HG03432 (cell line): ENCODE measurements at regions not wholly inside any gene's neighbourhood (a gene's known extent, or its start where the extent isn't known, plus 50 kb on each side); places are given as distances from the start of the nearest gene placed in this dataset.
A peak's percentile ranks its signal among the peaks of the same experiment; 100 is the strongest.

Source experiments
- ATAC-seq: cut with Tn5 transposase; IDR thresholded peaks from one replicate; pipeline ENCODE4 v1.9.1; 2021; ENCODE audit warnings: mild to moderate bottlenecking, moderate library complexity; ENCODE audit not compliant: unreplicated experiment

DNA sequence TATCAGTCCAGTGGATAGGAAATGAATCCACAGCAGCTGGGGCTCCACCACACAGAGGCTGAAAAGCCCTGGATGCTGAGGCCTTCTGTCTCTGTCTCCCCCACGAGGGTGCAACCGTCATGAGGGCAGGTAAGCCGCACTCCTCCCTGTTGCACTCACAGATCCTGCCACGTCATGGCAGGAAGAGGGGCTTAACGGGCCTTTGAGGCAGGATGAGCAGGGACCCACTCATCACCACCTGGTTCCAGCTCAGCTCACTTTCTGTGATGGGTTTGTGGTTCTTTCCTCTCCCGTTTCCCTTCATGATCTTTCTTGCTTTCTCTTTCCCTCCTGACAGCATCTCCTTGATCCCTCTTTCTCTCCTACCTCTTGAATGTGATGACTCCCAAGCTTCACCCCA is 575.2 kb downstream of the CCDC171 start:
- no peak for ATAC-seq

DNA sequence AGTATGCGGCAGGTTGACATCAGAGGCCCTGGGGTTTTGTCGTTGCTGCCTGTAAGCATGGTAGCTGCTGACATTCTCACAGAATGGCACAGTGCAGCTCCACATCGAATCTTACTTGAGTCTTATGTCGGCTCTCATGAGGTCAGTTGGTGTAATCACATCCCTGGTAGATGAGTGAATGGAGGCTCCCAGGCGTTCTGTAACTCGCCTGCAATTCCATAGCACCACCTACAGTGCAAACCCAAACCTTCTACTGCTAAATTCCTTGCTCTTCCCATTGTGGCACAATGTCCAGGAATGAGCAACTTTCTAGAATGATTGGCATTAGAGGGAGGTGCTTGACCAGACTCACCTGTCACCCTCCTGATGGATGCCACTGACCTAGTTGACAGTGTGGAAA is 578.4 kb downstream of the CCDC171 start:
- ATAC-seq: no peak

DNA sequence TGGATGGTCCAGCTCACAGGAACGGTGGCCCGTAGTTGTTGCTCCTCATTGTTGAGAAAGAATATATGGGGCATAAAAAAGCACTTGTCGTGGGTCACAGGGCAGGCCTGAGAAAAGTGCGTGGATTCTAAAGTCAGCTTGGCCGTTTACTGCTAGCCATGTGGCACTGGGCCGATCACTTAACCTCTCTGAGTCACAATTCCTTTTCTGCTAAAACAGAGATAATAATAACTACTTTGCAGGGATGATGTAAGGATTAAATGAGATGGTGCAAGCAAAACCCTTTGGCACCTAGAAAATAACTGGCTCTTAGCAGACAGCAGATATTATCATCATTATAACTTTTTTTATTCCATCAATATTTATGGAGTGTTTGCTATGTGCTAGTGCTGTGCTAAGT is 579.7 kb downstream of the CCDC171 start:
- ATAC-seq: no peak

DNA sequence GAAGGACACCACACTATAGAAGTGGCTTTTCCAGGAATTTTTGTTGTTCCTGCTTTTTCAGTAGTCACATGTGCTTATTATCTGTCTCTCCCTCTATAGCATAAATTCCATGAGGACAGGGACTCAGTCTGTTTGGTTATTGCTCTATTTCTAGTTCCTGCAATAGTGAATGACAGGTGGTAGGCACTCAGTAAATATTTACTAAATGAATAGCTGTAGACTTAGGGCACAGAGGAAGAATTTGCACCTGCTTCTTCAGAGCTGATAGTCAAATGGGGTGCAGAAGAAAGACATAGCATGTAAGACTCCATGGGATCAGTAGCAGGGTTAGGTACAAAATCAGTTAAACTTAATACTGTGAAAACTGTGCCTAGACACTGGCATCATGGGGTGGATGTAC is 580.2 kb downstream of the CCDC171 start:
- no peak for ATAC-seq

DNA sequence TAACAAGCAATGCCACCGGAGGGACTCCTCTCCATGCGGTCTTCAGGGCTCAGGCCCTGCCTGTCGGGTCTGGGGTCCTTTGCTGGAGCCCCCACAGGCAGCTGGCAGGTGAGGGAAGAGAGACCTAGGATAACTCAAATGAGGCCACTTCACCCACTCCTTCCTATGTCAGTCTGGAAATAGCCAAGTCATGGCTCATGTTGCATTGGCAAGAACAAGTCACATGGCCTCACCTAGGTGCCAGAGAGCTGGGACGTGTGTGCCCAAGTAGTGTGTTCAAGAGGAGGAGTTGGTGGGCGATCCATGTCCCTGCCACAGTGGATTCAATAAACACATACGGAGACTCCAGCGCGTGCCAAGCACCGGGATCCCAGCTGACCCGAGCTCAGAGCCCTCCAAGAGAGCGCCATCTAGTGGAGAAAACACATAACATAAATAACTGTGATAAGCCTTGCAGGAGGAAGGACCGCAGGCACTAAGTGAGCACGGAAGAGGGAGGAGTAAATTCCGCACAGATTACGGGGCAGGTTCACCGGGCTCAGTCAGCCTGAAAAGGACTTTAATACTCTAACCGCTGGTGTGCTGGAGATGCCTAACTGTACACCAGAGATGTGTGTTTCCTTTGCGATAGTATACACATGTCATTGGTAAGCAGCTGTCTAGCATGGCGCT is 580.8 kb downstream of the CCDC171 start:
- peak; percentile 90 for ATAC-seq

DNA sequence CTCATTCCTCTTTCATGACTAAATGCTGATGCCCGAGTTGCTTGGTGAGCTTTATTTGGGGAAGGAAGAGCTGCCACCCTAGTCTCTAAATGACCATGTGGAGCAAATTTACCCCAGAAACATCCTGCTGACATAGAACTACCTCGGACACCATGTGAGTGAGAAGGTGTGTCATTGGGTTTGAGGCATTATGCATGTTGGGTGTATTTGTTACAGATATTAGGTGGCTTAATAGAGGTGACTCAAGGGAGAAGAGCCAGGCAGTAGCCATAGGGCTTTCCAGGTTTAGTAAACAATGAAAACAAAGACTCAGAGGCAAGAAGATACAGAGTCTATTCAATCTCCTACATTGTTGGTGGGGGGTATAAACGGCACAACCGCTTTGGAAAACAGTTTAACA is 581.5 kb downstream of the CCDC171 start:
- ATAC-seq: no peak

DNA sequence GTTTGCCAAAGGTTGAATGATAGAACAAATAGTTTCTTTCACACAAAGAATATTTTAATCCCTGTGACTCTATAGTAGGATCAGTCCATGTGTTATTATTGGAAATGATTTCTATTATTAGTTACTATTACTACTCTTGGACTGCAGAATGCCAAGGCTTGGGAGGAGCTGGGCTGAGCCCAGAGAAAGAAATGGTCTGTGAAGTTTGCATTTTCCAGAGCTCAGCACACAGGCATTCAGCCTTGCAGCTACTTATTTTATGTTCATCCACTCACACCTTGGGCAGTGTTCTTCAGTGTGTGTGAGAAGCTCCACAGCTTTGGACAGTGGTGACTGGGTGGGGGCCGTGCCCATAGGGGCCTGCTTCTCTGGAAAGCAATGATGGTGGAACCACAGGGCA is 583.1 kb downstream of the CCDC171 start:
- ATAC-seq: no peak

DNA sequence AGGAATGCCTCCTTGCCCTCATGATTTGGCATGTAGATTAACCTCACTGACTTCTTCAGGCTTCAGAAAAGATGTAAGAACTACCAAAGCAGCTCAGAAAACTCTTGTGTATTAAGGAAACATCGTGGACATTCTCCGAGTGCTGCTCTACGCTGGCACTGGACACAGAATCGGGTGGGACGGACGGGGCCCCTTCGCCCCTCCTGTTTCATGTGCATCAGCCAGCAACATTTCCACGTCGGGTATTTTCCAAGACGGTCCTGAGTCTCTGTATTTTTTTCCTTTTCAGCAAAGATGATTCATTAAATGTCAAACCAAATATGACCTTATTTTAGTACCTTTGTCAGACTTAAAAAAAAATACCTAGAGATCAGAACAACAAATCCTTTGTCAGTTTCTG is 583.6 kb downstream of the CCDC171 start:
- ATAC-seq: no peak

DNA sequence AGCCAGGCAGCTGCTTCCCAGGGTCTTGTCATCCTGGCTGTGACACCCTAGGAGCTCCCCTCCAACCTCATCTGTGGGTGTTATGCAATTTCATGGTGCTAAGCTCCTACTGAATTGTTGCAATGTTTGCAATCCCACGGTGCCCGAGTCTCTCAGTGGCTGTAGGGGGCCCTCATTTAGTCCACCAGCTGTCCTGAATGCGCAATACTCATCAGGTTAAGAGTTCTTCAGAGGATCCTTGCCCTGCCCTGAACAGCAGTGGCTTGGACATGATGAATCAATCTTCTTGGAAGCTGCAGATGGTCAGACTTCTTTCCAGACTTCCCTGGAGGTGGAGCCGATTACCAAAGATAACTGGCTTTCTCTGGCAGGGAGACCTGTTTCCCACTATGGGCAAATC is 584.1 kb downstream of the CCDC171 start:
- no peak for ATAC-seq

DNA sequence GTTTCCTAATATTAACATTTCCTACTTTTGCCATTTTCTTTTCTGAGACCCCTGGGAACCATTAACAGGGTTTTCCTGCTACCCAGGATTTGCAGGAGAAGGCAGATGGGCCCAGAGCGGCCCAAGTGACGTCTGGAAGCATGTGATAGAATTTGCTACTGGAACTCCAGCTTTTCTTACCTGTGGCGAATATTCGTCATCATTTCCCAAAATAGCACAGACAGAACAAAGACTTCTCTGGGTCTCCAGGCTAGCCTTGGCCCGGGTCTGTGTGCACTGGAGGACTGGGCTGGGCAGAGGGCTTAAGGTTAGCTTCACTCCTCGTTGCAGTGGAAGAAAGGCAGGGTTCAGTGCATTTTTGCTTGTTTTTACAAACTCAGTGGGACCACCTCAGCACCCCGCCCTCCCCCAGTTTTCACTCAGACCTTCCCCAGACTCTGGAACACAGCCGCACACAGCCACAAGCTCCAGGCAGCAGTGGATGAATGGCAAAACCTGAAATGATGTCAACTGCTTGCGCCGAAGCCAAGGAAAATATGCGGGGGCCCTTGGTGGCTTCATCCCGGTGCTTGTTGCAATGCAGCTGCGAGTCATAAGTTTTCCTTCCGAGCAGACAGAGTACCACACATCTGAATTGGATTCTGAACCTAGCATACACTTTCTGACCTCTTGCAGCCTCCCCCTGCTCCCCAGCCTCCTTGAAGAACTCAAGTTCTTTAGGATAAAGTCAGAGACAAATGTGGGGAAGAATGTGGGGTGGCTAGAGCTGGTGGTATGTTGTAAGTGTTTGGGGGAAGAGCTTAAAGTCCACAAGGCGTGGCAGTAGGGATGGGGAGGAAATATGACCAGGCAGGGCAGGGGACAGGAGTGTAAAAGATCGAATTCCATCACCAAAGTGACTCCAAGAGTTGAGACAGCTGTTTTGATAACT is 586.0 kb downstream of the CCDC171 start:
- ATAC-seq: no peak

DNA sequence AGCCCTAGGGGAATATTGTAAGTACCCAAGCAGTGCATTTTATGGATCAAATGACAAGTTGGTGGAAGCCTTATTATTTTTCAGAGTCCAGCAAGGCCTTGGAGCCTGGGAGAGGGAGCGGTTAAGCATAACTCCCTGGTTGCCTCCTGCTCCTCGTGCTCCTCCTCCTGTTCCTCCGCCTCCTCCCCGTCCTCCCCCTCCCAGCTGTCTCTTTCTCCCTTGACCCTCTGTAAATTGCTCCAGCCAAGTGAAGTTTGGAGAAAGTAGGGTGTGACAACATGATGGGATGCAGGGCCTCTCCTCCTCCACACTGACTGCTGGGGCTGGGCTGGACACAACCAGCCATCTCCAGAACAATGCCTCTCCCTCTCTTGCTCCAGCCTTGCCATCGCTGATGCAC is 586.9 kb downstream of the CCDC171 start:
- no peak for ATAC-seq

DNA sequence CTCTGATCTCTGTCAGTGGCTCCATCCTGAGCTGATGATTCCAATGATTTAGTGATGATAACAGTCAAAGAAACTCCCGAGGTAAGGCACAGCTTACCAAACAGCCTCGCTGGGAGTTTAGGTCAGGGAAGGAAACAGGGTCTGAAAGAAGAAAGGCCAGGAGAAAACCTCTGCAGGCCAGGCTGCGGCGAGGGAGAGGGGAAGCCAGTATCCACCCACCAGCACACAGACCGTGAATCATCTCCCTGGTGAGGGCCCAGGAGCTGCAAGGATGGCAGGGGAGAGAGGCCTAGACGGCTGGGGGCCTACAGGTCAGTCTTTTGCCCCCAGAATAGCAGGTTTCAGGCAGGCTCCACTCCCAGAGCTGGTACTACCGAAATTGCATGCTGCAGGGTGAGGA is 590.5 kb downstream of the CCDC171 start:
- ATAC-seq: no peak

DNA sequence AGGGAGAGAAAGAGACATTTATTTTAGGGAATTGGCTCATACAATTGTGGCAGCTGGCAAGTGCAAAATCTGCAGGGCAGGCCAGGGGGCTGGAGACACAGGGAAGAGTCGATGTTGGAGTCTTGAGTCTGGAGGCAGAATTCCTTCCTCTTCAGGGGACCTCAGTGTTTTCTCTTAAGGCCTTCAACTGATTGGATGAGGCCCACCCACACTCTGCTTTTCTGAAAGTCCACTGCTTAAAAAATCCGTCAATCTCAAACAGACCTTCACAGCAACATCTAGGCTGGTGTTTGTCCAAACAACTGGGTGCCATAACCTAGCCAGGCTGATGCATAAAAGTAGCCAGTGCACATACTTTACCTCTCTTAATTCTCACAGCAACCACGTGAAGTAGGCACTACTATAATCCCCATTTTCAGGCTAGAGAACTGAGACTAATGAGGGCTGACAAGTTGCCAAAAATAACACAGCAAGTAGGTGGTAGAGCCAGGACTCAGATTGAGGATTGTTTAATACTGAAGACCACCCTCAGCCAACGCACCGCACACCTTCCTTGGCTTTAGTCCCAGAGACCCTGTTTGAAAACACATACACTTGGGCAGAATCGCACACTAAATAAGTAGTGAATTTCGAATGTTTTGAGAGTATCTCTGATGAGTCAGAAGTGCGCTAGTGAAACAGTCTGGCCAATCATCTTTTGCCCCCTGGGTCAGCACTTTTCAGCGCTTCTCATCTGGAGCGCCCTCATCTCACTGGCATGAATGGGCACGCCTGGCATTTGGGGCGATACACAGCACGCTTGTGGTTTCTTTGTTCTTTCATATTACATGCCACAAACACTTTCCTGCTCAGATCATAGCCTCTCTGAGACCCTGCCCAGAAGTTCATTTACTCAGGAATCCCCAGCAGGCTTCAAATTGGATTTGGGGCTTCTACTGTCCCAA is 591.4 kb downstream of the CCDC171 start:
- no peak for ATAC-seq

DNA sequence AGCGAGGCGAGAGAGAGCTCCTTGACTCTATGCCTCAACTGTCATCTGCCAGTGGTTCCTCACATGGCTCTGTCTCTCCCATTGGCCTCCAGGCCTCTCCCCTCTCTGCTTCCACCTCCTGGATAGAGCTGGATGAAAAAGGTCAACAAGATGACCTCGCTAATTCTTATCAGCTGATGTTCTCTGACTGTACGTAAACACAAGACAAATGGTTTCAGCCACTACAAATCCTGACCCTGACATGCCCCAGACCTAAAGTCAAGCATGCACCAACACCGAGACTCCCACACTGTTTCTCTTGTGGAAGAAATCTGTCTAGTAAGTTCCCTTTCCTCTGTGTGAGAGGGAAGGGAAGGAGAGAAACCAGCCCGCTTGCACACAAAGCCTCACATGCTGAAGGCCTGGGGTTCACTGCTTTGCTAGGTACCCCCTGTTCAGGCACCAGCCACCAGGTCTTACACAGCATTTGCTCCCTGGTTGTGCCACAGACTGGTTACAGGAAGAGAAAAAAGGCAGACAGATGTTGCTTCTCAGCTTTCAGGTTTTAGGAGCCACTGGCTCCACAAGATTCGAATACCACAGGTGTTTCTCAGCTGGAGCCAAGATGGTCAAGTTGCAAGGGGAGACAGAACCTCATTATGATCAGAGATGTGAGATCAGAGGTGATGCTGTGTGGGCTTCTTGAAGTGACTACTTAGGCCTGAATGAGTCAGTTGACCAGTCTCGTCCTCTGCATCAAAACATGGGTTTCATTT is 592.5 kb downstream of the CCDC171 start:
- peak; percentile 66 for ATAC-seq

DNA sequence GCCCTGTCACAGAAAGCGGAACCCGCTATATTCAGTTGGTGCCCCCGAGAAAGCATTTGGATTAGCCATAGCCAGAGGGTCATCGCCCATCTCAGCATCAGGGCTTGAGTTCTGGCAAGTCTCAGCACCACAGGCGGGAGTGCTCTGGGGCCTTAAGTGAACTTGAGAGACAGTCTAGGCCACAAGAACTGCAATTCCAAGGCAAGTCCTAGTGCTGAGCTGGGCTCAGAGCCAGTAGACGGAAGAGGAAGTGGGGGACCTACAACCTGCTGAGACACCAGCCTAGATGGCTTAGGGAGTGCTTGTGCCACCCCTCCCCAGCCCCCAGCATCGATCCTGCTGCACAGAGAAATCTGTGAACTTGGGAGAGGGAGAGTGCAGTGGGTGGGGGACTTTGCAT is 594.9 kb downstream of the CCDC171 start:
- no peak for ATAC-seq

DNA sequence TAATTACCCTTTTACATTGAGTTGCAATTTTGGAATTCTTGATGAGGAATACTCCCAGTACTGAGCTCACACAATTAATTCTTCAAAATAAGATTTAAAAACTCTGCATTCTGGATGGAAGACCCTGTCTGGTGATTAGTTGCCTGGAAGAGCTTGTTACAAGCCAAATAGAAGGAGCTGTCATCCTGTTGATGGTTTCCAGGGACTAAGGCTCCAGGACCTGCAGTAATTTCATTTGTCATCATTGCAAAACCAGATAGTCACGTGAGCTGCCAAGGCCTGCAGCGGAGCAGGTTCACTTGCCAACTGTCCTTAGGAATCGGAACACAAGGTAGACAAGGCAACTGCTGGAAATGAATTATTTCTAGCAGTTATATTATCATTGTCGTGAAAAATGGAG is 597.7 kb downstream of the CCDC171 start:
- ATAC-seq: no peak

DNA sequence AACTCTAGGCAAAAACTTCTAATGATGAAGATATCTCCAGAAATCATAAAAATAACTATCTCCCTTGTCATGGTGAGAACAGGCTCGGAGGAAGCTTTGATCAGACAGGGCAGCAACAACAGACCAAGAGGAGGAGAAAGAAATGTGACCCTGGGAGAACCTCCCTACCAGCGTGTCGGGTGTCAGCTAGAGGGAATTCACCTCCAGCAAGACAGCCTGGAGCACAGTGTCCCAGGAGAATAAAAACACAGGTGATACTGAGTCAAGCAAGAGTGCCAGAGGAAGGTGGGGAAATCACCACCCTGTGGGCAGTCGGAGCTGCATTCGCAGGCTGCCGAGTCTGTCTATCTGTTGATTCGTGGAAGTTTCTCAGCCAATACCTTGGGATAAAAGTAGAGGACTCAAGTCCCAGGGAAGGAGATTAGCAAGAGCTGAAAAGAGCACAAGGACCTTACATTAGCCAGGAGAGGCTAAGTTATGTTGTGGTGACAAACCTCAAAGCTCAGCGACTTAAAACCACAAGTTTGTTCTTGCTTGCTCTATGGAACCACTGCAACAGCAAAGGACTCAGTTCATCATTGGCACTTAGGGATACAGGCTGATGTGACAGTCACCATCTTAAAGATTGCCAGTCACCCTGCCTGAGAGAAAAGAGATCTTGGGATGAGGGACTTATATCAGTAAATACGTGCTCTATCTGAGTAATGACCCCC is 598.3 kb downstream of the CCDC171 start:
- peak; percentile 55 for ATAC-seq

DNA sequence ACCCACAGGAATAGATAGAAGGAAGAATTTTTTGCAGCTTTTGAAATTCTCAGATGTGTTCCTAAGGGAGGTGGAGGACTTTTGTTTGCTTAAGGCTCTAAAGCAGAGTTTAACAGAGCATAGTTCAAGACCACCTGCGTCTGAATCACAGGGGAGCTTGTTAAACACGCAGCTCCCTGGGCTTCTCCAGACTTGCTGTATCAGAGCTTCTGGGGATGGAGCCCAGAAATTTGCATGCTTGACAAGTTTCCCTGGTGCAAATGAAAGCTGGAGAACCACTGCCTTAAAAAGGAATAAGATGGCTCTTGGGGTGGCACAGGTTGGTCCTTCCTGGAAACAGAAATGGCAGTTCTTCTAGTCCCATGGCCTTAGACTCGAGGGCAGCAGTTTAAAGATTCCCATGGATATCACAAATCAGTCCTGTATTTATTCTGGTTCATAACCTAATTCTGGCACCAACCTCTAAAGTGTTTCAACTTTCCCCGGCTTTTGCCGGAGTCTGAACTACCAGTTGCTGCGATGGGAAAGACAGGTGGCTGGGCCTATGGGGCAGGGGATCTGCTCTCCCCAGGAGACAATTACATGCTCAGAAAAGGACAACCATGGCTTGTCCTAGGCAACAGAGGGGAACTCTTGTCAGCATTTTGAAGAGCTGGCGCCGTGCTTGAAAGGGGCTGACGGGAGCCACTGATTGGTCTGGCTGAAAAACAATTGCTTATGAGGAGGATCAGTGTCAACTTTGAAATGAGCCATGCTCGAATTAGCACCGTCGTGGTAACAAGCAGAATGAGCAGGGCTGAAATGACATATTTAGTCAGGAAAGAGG is 599.6 kb downstream of the CCDC171 start:
- no peak for ATAC-seq

DNA sequence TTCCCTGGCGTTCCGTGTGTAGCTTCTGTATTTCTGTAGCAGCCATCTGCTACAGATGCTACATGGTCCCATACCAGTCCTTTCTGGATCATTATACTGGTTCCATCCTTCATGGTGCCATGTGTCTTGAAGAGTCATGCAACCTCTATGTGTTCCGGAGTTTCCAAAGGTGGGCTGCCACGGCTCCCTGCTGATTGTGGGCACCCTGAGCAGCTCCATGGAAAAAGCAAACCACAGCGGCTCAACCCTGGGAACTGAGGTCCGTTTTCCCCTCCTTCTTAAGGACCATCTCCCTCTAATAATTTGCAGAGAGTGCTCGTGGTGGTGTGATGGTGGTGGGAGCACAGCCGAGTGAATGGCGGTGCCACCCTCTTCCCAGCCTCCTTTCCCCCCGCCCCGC is 600.4 kb downstream of the CCDC171 start:
- ATAC-seq: no peak
